ENCODE measurements at regions not wholly inside any gene's neighbourhood (a gene's known extent, or its start where the extent isn't known, plus 50 kb on each side); places are given as distances from the start of the nearest gene placed in this dataset.

DNA sequence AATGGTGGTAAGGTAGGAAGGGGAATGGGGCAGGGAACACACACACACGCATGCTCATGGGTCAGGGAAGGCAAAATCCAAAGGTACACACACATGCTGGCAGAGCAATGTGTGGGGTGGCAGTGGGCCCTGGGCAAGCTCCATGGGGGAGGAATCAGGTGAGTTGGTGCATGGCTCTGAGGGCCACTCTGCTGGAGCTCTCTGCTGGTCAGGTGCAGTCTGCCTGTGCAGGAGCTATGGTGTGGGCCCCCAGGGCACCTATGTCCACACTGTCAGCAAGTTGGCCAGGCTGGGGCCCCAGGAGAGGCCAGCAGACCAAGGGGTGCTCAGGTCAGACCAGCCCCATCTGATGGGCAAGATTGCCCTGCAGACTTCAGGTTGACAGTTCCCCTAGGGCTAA, 90.1 kb upstream of the GAP43 start:
- Mint-ChIP-seq H3K27ac (ENCODE audit: low read depth, unreplicated experiment) (no peak overlapping the region), H3K27me3 (ENCODE audit: insufficient read depth, unreplicated experiment) (no peaks in the 10 kb centered on the region), H3K36me3 (ENCODE audit: insufficient read depth, unreplicated experiment) (no peaks in the 10 kb centered on the region), H3K9me3 (ENCODE audit: unreplicated experiment) (no peaks in the 10 kb centered on the region), H3K4me3 (ENCODE audit: unreplicated experiment) (no peak overlapping the region), H3K4me1 (ENCODE audit: insufficient read depth, unreplicated experiment) (no peaks in the 10 kb centered on the region)
- ChIA-PET POLR2A (no interaction called here), CTCF (interaction anchor here (0.6 kb wide), 1 partner anchor 50 kb away, joined by 3 read pairs; no protein-coding TSS in a partner anchor)
- intact Hi-C loops (cut with micrococcal nuclease), result no loop called here
- no TSS peak for BruUV-seq (replicated peaks)
- TF ChIP-seq, protein P1, sequence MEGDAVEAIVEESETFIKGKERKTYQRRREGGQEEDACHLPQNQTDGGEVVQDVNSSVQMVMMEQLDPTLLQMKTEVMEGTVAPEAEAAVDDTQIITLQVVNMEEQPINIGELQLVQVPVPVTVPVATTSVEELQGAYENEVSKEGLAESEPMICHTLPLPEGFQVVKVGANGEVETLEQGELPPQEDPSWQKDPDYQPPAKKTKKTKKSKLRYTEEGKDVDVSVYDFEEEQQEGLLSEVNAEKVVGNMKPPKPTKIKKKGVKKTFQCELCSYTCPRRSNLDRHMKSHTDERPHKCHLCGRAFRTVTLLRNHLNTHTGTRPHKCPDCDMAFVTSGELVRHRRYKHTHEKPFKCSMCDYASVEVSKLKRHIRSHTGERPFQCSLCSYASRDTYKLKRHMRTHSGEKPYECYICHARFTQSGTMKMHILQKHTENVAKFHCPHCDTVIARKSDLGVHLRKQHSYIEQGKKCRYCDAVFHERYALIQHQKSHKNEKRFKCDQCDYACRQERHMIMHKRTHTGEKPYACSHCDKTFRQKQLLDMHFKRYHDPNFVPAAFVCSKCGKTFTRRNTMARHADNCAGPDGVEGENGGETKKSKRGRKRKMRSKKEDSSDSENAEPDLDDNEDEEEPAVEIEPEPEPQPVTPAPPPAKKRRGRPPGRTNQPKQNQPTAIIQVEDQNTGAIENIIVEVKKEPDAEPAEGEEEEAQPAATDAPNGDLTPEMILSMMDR (IDR thresholded peaks at IDR 0.05; ENCODE audit: unreplicated experiment), result no peak
- DNase-seq (ENCODE audit: unreplicated experiment), result no peak

- Mint-ChIP-seq H3K27me3 (ENCODE audit: insufficient read depth, unreplicated experiment) (no peaks in the 10 kb centered on the region), H3K4me3 (ENCODE audit: unreplicated experiment) (no peak overlapping the region), H3K36me3 (ENCODE audit: insufficient read depth, unreplicated experiment) (no peaks in the 10 kb centered on the region), H3K4me1 (ENCODE audit: insufficient read depth, unreplicated experiment) (no peaks in the 10 kb centered on the region), H3K27ac (ENCODE audit: low read depth, unreplicated experiment) (no peak overlapping the region), H3K9me3 (ENCODE audit: unreplicated experiment) (no peaks in the 10 kb centered on the region)
- TF ChIP-seq, protein P1 (IDR thresholded peaks at IDR 0.05; ENCODE audit: unreplicated experiment), result no peak
- ChIA-PET POLR2A (no interaction called here), CTCF (interaction anchor here (0.7 kb wide), 1 partner anchor 1189 kb away, joined by 3 read pairs; no protein-coding TSS in a partner anchor)
- BruUV-seq (replicated peaks), result no TSS peak
- intact Hi-C loops (cut with micrococcal nuclease), result no loop called here
- no peak for DNase-seq (ENCODE audit: unreplicated experiment)
These were observed 87.1 kb upstream of the GAP43 start for GRCh38 chr3:115536171-115536570.

- no TSS peak for BruUV-seq (replicated peaks)
- Mint-ChIP-seq H3K4me3 (ENCODE audit: unreplicated experiment) (no peak overlapping the region), H3K36me3 (ENCODE audit: insufficient read depth, unreplicated experiment) (no peaks in the 10 kb centered on the region), H3K4me1 (ENCODE audit: insufficient read depth, unreplicated experiment) (no peaks in the 10 kb centered on the region), H3K27me3 (ENCODE audit: insufficient read depth, unreplicated experiment) (no peaks in the 10 kb centered on the region), H3K9me3 (ENCODE audit: unreplicated experiment) (no peaks in the 10 kb centered on the region), H3K27ac (ENCODE audit: low read depth, unreplicated experiment) (no peak overlapping the region)
- intact Hi-C loops (cut with micrococcal nuclease), result no loop called here
- peak; percentile 4 for DNase-seq (ENCODE audit: unreplicated experiment)
- ChIA-PET POLR2A (no interaction called here), CTCF (no interaction called here)
- TF ChIP-seq, protein P1 (IDR thresholded peaks at IDR 0.05; ENCODE audit: unreplicated experiment), result no peak
These were observed 85.6 kb upstream of the GAP43 start for GRCh38 chr3:115537669-115538068.

- POLR2A ChIA-PET, result no interaction called here
- intact Hi-C loops (cut with micrococcal nuclease), result no loop called here
- BruUV-seq (replicated peaks), result no TSS peak
- H3K9me3 Mint-ChIP-seq (ENCODE audit: unreplicated experiment), result no peaks in the 10 kb centered on the region
- H3K36me3 Mint-ChIP-seq (ENCODE audit: insufficient read depth, unreplicated experiment), result no peaks in the 10 kb centered on the region
- no peak for DNase-seq (ENCODE audit: unreplicated experiment)
- peaks cover 12% of the 10 kb centered on the region for H3K27me3 Mint-ChIP-seq (ENCODE audit: insufficient read depth, unreplicated experiment)
- no peak overlapping the region for H3K4me3 Mint-ChIP-seq (ENCODE audit: unreplicated experiment)
- CTCF ChIA-PET, result no interaction called here
- no peaks in the 10 kb centered on the region for H3K4me1 Mint-ChIP-seq (ENCODE audit: insufficient read depth, unreplicated experiment)
- H3K27ac Mint-ChIP-seq (ENCODE audit: low read depth, unreplicated experiment), result no peak overlapping the region
- TF ChIP-seq, protein P1 (IDR thresholded peaks at IDR 0.05; ENCODE audit: unreplicated experiment), result no peak
These were observed 76.1 kb upstream of the GAP43 start for GRCh38 chr3:115547207-115547606.
